RWPE1 (cell line): ENCODE measurements at regions not wholly inside any gene's neighbourhood (a gene's known extent, or its start where the extent isn't known, plus 50 kb on each side); places are given as distances from the start of the nearest gene placed in this dataset.

Source experiments
- CTCF ChIA-PET: fragments of 350-600 bp; sonication (Branson Sonifier 250); formaldehyde crosslinking; extraction: SDS; loops from one replicate; lab custom pipeline; 2021; lab: Yijun Ruan, JAX
- POLR2A ChIA-PET: fragments of 400-600 bp; formaldehyde crosslinking; extraction: SDS; loops from one replicate; lab custom pipeline; 2020; ENCODE audit warnings: antibody characterized with exemption; ENCODE audit not compliant: low non-redundant PET; lab: Yijun Ruan, JAX
- DNase-seq: peaks from one replicate; pipeline ENCODE4 v3.0.0; 2012; ENCODE audit warnings: low spot score
- H3K27ac ChIP-seq: fragments of 450-650 bp; 2 replicates; pipeline ENCODE4 v1.5.1; 2017
- CTCF ChIP-seq: fragments of 450-650 bp; conservative IDR thresholded peaks from 2 replicates; pipeline ENCODE4 v1.5.1; 2017; ENCODE audit warnings: low read depth, mild to moderate bottlenecking

- no peak for TF ChIP-seq CTCF
- POLR2A ChIA-PET, result no interaction called here
- DNase-seq, result no peak
- CTCF ChIA-PET, result no interaction called here
- no peak overlapping the region for H3K27ac ChIP-seq
These were observed 486.0 kb upstream of the CFAP20DC start for GRCh38 chr3:59535791-59536221.

DNA sequence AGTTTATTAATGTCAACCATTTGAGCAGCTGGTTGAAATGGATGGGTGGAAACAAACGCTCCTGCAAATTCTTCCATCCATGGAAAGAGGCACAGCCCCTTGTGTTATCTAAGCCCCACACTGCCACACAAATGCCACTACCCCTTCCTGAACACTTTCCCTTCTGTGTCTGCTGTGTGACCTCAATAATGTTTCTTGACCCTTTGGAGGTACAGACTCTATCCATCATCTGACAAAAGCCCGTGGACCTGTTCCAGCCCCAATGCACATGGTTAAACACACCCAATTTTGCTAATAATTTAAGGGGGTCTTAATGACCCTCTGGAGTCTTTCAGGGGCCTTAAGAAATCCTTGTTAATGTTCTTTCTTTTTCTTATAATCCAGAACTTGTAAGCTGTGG, 482.2 kb upstream of the CFAP20DC start:
- no peak for TF ChIP-seq CTCF
- H3K27ac ChIP-seq, result no peak overlapping the region
- POLR2A ChIA-PET, result no interaction called here
- no peak for DNase-seq
- CTCF ChIA-PET, result no interaction called here

GRCh38 chr3:59531066-59531745, 481.4 kb upstream of the CFAP20DC start:
- no peak for DNase-seq
- no peak overlapping the region for H3K27ac ChIP-seq
- ChIA-PET CTCF (interaction anchor here (0.5 kb wide), 1 partner anchor 326 kb away, joined by 3 read pairs; no protein-coding TSS in a partner anchor), POLR2A (no interaction called here)
- no peak for TF ChIP-seq CTCF

DNA sequence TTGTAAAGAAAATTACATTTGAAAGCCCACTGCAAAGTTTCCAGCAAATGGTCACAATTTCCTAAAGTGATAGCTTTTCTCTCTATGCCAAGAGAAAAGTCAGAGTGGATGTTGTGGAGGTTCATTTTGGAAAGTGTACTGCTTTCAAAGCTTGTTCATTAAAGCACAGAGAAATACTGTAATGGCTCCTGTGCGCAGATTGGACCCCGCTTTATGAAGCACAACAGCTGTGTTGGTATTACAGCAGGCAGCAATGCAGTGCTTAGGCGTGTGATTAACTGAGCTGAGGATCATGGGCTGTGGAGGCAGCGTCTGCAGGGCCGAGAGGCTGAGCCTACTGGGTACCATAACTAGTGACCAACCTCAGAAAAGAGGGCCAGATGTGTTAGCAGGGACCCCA, 478.4 kb upstream of the CFAP20DC start:
- CTCF ChIA-PET, result no interaction called here
- no peak for DNase-seq

DNA sequence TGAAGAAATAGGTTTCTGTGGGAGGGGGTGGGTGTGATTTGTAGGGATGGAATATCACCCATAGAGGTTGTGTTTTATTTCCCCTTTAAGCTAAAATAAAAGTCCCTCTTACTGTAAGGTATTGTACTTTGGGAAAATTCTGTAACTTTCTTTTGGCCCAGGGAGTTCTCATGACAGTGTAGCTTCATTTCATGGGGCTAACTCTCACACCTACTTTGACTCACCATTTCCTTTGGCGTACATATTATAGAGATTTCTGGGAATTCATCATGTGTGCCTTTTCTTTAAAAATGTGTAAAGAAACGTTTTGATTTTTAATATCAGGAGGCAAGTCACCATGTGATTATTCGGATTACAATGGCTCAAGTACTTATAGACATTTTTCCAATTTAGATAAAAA, 477.7 kb upstream of the CFAP20DC start:
- TF ChIP-seq CTCF, result no peak
- H3K27ac ChIP-seq, result no peak overlapping the region
- ChIA-PET CTCF (interaction anchor here (0.6 kb wide), 1 partner anchor 29 kb away, joined by 3 read pairs; no protein-coding TSS in a partner anchor), POLR2A (no interaction called here)
- DNase-seq, result no peak

More for the DNA sequence above, 478.4 kb upstream of the CFAP20DC start:
- POLR2A ChIA-PET, result no interaction called here
- no peak for TF ChIP-seq CTCF
- no peak overlapping the region for H3K27ac ChIP-seq

DNA sequence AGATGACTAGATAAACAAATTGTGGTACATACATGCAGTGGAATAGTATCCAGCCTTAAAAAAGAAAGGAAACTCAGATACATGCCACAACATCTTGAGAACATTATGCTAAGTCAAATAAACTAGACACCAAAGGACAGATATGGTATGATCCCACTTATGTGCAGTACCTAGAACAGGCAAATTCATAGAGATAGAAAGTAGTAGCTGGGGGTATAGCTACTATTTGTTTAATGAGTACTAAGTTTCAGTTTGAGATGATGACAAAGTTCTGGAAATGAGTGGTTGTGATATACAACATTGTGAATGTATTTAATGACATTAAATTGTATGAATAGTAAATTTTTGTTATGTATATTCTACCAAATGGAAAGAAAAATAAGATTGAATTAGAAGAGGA, 477.2 kb upstream of the CFAP20DC start:
- ChIA-PET POLR2A (no interaction called here), CTCF (interaction anchor here (0.6 kb wide), 1 partner anchor 29 kb away, joined by 3 read pairs; no protein-coding TSS in a partner anchor)
- DNase-seq, result no peak
- H3K27ac ChIP-seq, result no peak overlapping the region
- no peak for TF ChIP-seq CTCF
